K562 (cell line): ENCODE measurements at regions not wholly inside any gene's neighbourhood (a gene's known extent, or its start where the extent isn't known, plus 50 kb on each side); places are given as distances from the start of the nearest gene placed in this dataset.

Experiments
- ATAC-seq: fragments of 200-7000 bp; cut with Tn5 transposase; 3 replicates; pipeline ENCODE4 v1.9.1; 2020; ENCODE audit warnings: moderate library complexity
- BruUV-seq: library from RNA; stranded (reverse); fragments of 400-500 nt; replicated peaks from 2 replicates; lab custom pipeline; 2021; lab: Mats Ljungman, UMichigan
- CTCF ChIA-PET: fragments of 300-600 bp; formaldehyde crosslinking; extraction: SDS; loops from one replicate; lab custom pipeline; 2021; ENCODE audit warnings: low intra/inter-chr PET ratio; lab: Yijun Ruan, JAX
- POLR2A ChIA-PET: fragments of 300-600, 350-650 bp; sonication (Branson Sonifier 250); formaldehyde crosslinking; extraction: SDS; loops from one replicate; lab custom pipeline; 2021; ENCODE audit warnings: antibody characterized with exemption, inconsistent platforms; lab: Yijun Ruan, JAX
- DNase-seq, 4 experiments: peaks; one replicate each; pipeline versions ENCODE4 v3.0.0 to v3.0.0-alpha.2; 2011 to 2018; ENCODE audit warnings: low spot score in 3 of 4, mixed read lengths in 3 of 4; ENCODE audit errors: extremely low read depth in 1 of 4
- FAIRE-seq: peaks from 2 replicates; lab custom pipeline; 2011; peaks lifted over from hg19 to GRCh38; lab: Jason Lieb, UNC
- H2AFZ ChIP-seq: 2 replicates; pipeline ENCODE4 v1.6.0; 2011; ENCODE audit warnings: low read depth, low read length, control low read depth, inconsistent platforms
- H3K27ac ChIP-seq: fragments of 200-600 bp; 3 replicates; pipeline ENCODE4 v1.8.0; 2011; ENCODE audit warnings: low read depth, mild to moderate bottlenecking, control low read depth, inconsistent platforms, low read length, moderate library complexity, mixed read lengths; ENCODE audit errors: extremely low read depth
- H3K27me3 ChIP-seq, 2 experiments: fragments of 300-600 bp in 1 of 2; 2 replicates in 1 of 2; 3 replicates in 1 of 2; pipeline versions ENCODE4 v1.6.0 to v1.8.0; 2011; ENCODE audit warnings: inconsistent platforms in 2 of 2, low read length in 2 of 2, mild to moderate bottlenecking in 1 of 2, mixed read lengths in 1 of 2, moderate library complexity in 1 of 2; ENCODE audit not compliant: control insufficient read depth in 2 of 2, insufficient read depth in 2 of 2
- H3K36me3 ChIP-seq: fragments of 300-600 bp; 3 replicates; pipeline ENCODE4 v1.8.0; 2011; ENCODE audit warnings: mild to moderate bottlenecking, low read length, inconsistent platforms; ENCODE audit not compliant: control insufficient read depth, insufficient read depth
- H3K4me1 ChIP-seq, 2 experiments: fragments of 200-600 bp in 1 of 2; replicated peaks in 1 of 2; 2 replicates in 1 of 2; 3 replicates in 1 of 2; pipeline versions ENCODE4 v1.5.1 to v1.8.0; 2011; ENCODE audit warnings: inconsistent platforms in 2 of 2, low read length in 2 of 2, mild to moderate bottlenecking in 1 of 2, mixed read lengths in 1 of 2, moderate library complexity in 1 of 2; ENCODE audit not compliant: control insufficient read depth in 2 of 2, insufficient read depth in 2 of 2
- H3K4me2 ChIP-seq: 2 replicates; pipeline ENCODE4 v1.6.1; 2011; ENCODE audit warnings: low read length, control low read depth, inconsistent platforms, mixed read lengths; ENCODE audit not compliant: insufficient read depth
- H3K4me3 ChIP-seq: fragments of 200-600 bp; sonication (generic), shearing (Covaris generic); 2 replicates; pipeline ENCODE4 v1.5.1; 2016; ENCODE audit warnings: control low read depth, inconsistent platforms
- H3K79me2 ChIP-seq: fragments of 200-600 bp; 3 replicates; pipeline ENCODE4 v1.8.0; 2011; ENCODE audit warnings: low read length, inconsistent platforms; ENCODE audit not compliant: control insufficient read depth, insufficient read depth
- H3K9ac ChIP-seq, 2 experiments: 2 replicates each; pipeline versions ENCODE4 v1.6.0 to v1.6.1; 2011; ENCODE audit warnings: low read depth in 2 of 2, low read length in 2 of 2, control low read depth in 1 of 2, inconsistent platforms in 1 of 2, mild to moderate bottlenecking in 1 of 2, mixed read lengths in 1 of 2; ENCODE audit not compliant: insufficient read depth in 1 of 2
- H3K9me1 ChIP-seq: one replicate; pipeline ENCODE4 v1.6.0; 2011; ENCODE audit warnings: inconsistent platforms, mild to moderate bottlenecking, low read length, moderate library complexity; ENCODE audit not compliant: control insufficient read depth, insufficient read depth
- H3K9me3 ChIP-seq: replicated peaks from 2 replicates; pipeline ENCODE4 v1.5.1; 2011; ENCODE audit warnings: low read depth, low read length, inconsistent platforms; ENCODE audit not compliant: control insufficient read depth, insufficient read depth
- H4K20me1 ChIP-seq: replicated peaks from 2 replicates; pipeline ENCODE4 v1.6.1; 2011; ENCODE audit warnings: low read length, inconsistent platforms, mixed read lengths; ENCODE audit not compliant: control insufficient read depth, insufficient read depth
- MCM3 ChIP-seq: fragments of 450-650 bp; IDR thresholded peaks from 2 replicates; pipeline ENCODE4 v1.6.1; 2016
- MYBL2 ChIP-seq, 2 experiments: fragments of 450-650 bp in 1 of 2; sonication (generic) in 1 of 2; formaldehyde crosslinking in 1 of 2; IDR thresholded peaks; 2 replicates each; pipeline versions ENCODE4 v1.6.1 to v1.8.1; 2017 to 2022; ENCODE audit warnings: borderline replicate concordance in 1 of 2, inconsistent platforms in 1 of 2, low read depth in 1 of 2, mild to moderate bottlenecking in 1 of 2, missing genetic modification reagents in 1 of 2, moderate library complexity in 1 of 2
- NR2F6 ChIP-seq: fragments of 450-650 bp; formaldehyde crosslinking; IDR thresholded peaks from 2 replicates; pipeline ENCODE4 v1.4.0; 2020; ENCODE audit warnings: mild to moderate bottlenecking
- XRCC5 ChIP-seq: fragments of 200-400 bp; formaldehyde crosslinking; IDR thresholded peaks from 2 replicates; pipeline ENCODE4 v1.6.1; 2017; ENCODE audit warnings: low read depth, mild to moderate bottlenecking, low read length
- WGBS: fragments of 100-300 bp; shearing (Covaris generic); methylation state at CpG from one replicate; pipeline ENCODE4 v1.1.6; 2016; ENCODE audit warnings: low coverage, mixed read lengths; ENCODE audit not compliant: insufficient coverage; ENCODE audit errors: missing lambda C conversion rate; 5-methylcytosine and 5-hydroxymethylcytosine counted together
- in situ Hi-C: fragments of 300-500 bp; cut with MboI; formaldehyde crosslinking; loops from 4 replicates; pipeline ENCODE4 v1.15.0; 2018; ENCODE audit warnings: inconsistent platforms, mixed read lengths
- intact Hi-C: fragments of 100-400 bp; cut with micrococcal nuclease; formaldehyde crosslinking; loops from 2 replicates; pipeline ENCODE4 v1.14.2; 2022
- TF ChIP-seq, protein P1 (sequence below): sonication (generic); formaldehyde crosslinking; IDR thresholded peaks from 2 replicates; pipeline ENCODE4 v1.8.1; 2023; ENCODE audit warnings: mild to moderate bottlenecking, missing genetic modification reagents
- TF ChIP-seq, protein P2 (sequence below): sonication (generic); formaldehyde crosslinking; IDR thresholded peaks from 2 replicates; pipeline ENCODE4 v1.8.1; 2023; ENCODE audit warnings: mild to moderate bottlenecking, missing genetic modification reagents, moderate library complexity
- TF ChIP-seq, protein P3 (sequence below): fragments of 250-450 bp; sonication (Bioruptor Pico); IDR thresholded peaks from 2 replicates; pipeline ENCODE4 v1.8.0; 2022; ENCODE audit warnings: inconsistent platforms
- TF ChIP-seq, protein P4 (sequence below): IDR thresholded peaks from 2 replicates; pipeline ENCODE4 v1.6.1; 2012; ENCODE audit warnings: low read depth, low read length, improper control_type of control experiment, borderline replicate concordance

DNA sequence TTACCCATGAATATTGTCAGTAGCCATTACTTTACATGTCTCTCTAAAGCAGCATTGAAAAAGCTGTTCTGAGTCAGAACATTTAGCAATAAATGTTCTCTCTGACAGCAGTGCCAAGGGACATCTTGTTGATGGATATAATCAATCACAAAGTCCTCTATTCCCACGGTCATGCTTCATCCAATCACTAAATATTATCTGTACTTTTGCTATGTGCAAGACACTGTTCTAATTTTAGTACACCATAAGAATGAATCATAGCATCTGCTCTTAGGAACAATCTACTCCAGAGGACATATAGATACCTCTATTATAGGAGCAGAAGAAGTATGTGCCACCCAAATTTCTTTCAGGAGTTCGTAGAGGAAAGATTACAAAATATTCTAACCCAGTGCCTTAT, 142.5 kb upstream of the MBNL1 start:
- no peaks in the 10 kb centered on the region for H3K79me2 ChIP-seq
- no peak overlapping the region for H3K9ac ChIP-seq
- H3K4me3 ChIP-seq: no peak overlapping the region
- no peak for DNase-seq
- TF ChIP-seq, protein P1, sequence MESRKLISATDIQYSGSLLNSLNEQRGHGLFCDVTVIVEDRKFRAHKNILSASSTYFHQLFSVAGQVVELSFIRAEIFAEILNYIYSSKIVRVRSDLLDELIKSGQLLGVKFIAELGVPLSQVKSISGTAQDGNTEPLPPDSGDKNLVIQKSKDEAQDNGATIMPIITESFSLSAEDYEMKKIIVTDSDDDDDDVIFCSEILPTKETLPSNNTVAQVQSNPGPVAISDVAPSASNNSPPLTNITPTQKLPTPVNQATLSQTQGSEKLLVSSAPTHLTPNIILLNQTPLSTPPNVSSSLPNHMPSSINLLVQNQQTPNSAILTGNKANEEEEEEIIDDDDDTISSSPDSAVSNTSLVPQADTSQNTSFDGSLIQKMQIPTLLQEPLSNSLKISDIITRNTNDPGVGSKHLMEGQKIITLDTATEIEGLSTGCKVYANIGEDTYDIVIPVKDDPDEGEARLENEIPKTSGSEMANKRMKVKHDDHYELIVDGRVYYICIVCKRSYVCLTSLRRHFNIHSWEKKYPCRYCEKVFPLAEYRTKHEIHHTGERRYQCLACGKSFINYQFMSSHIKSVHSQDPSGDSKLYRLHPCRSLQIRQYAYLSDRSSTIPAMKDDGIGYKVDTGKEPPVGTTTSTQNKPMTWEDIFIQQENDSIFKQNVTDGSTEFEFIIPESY (CRISPR knock-in tag): no peak
- no peak for TF ChIP-seq XRCC5
- TF ChIP-seq, all 486 proteins: peak for 0
- POLR2A ChIA-PET: no interaction called here
- no peaks in the 10 kb centered on the region for H3K36me3 ChIP-seq
- H3K4me2 ChIP-seq: no peak overlapping the region
- BruUV-seq: no TSS peak
- no peaks in the 10 kb centered on the region for H3K9me1 ChIP-seq
- H3K9me3 ChIP-seq: no peaks in the 10 kb centered on the region
- CTCF ChIA-PET: no interaction called here
- no peaks in the 10 kb centered on the region for H3K27me3 ChIP-seq
- no peak for FAIRE-seq
- 12% methylated on average over 2 of the region's 2 CpGs for WGBS
- no peak overlapping the region for H3K27ac ChIP-seq
- no peaks in the 10 kb centered on the region for H4K20me1 ChIP-seq
- intact Hi-C loops (no loop called here), in situ Hi-C loops (no loop called here)
- H2AFZ ChIP-seq: peak overlapping the region; percentile 51; the same call in 1 of the 2 replicates
- no peaks in the 10 kb centered on the region; a peak in 1 of 5 replicates for H3K4me1 ChIP-seq
- no peak for ATAC-seq

DNA sequence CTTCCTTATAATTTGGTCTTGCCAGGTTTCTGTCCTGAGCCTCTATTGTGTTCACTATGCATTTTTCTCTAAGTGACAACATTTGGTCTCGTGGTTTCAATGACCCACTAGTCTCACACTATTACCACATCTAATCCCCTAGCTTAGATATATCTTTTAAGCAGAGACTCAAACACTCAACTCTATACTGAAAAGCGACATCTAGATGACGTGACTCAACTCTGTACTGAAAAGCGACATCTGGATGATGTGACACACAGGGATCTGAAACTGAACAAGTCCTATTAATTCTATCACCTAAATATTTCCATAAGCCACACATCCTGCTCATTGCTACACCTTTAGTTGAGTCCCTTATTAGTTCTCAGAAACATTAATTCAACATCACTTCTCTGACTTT, 141.7 kb upstream of the MBNL1 start:
- POLR2A ChIA-PET: no interaction called here
- 61% methylated on average over 4 of the region's 4 CpGs for WGBS
- ATAC-seq (no peak; the same call in 2 of the 3 replicates), FAIRE-seq (no peak), DNase-seq (no peak)
- BruUV-seq: no TSS peak
- no peak overlapping the region for H3K4me3 ChIP-seq
- H3K27ac ChIP-seq: no peak overlapping the region
- CTCF ChIA-PET: no interaction called here
- in situ Hi-C loops: no loop called here
- no peak overlapping the region for H2AFZ ChIP-seq
- no peaks in the 10 kb centered on the region for H3K9me1 ChIP-seq
- H3K36me3 ChIP-seq: no peaks in the 10 kb centered on the region
- no peaks in the 10 kb centered on the region for H3K27me3 ChIP-seq
- H3K9ac ChIP-seq: no peak overlapping the region
- no peak overlapping the region for H3K4me2 ChIP-seq
- H3K9me3 ChIP-seq: no peaks in the 10 kb centered on the region
- H3K4me1 ChIP-seq: no peaks in the 10 kb centered on the region; a peak in 1 of 5 replicates
- H3K79me2 ChIP-seq: no peaks in the 10 kb centered on the region
- intact Hi-C loops: no loop called here
- no peaks in the 10 kb centered on the region for H4K20me1 ChIP-seq
- no peak for TF ChIP-seq MYBL2 (IDR thresholded peaks at IDR 0.05; ENCODE audit: low read depth)
- no peak for TF ChIP-seq MYBL2 (CRISPR knock-in tag; IDR thresholded peaks at IDR 0.05; ENCODE audit: borderline replicate concordance)
- TF ChIP-seq, protein P2, sequence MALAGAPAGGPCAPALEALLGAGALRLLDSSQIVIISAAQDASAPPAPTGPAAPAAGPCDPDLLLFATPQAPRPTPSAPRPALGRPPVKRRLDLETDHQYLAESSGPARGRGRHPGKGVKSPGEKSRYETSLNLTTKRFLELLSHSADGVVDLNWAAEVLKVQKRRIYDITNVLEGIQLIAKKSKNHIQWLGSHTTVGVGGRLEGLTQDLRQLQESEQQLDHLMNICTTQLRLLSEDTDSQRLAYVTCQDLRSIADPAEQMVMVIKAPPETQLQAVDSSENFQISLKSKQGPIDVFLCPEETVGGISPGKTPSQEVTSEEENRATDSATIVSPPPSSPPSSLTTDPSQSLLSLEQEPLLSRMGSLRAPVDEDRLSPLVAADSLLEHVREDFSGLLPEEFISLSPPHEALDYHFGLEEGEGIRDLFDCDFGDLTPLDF: no peak
- TF ChIP-seq NR2F6 (CRISPR knock-in tag): no peak
- TF ChIP-seq, protein P3, sequence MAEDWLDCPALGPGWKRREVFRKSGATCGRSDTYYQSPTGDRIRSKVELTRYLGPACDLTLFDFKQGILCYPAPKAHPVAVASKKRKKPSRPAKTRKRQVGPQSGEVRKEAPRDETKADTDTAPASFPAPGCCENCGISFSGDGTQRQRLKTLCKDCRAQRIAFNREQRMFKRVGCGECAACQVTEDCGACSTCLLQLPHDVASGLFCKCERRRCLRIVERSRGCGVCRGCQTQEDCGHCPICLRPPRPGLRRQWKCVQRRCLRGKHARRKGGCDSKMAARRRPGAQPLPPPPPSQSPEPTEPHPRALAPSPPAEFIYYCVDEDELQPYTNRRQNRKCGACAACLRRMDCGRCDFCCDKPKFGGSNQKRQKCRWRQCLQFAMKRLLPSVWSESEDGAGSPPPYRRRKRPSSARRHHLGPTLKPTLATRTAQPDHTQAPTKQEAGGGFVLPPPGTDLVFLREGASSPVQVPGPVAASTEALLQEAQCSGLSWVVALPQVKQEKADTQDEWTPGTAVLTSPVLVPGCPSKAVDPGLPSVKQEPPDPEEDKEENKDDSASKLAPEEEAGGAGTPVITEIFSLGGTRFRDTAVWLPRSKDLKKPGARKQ (CRISPR knock-in tag): no peak
- TF ChIP-seq, protein P4, sequence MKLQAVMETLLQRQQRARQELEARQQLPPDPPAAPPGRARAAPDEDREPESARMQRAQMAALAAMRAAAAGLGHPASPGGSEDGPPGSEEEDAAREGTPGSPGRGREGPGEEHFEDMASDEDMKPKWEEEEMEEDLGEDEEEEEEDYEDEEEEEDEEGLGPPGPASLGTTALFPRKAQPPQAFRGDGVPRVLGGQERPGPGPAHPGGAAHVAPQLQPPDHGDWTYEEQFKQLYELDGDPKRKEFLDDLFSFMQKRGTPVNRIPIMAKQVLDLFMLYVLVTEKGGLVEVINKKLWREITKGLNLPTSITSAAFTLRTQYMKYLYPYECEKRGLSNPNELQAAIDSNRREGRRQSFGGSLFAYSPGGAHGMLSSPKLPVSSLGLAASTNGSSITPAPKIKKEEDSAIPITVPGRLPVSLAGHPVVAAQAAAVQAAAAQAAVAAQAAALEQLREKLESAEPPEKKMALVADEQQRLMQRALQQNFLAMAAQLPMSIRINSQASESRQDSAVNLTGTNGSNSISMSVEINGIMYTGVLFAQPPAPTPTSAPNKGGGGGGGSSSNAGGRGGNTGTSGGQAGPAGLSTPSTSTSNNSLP: no peak
- TF ChIP-seq MCM3: no peak
